Mucosa of descending colon (tissue), 3 donors: ENCODE measurements at regions not wholly inside any gene's neighbourhood (a gene's known extent, or its start where the extent isn't known, plus 50 kb on each side); places are given as distances from the start of the nearest gene placed in this dataset.
A peak's percentile ranks its signal among the peaks of the same experiment; 100 is the strongest.

Source experiments
- ATAC-seq: fragments of 200-7000 bp; cut with Tn5 transposase; one replicate; pipeline ENCODE4 v1.9.1; 2020; ENCODE audit warnings: mild to moderate bottlenecking, moderate library complexity
- DNase-seq, 3 donors: peaks; one replicate each; pipeline ENCODE4 v3.0.0-alpha.2; 2020
- H3K36me3 ChIP-seq: fragments of 200-600 bp; one replicate; pipeline ENCODE4 v1.8.0; 2021; ENCODE audit warnings: low read depth, mild to moderate bottlenecking
- H3K4me1 ChIP-seq: fragments of 200-600 bp; one replicate; pipeline ENCODE4 v1.8.0; 2021; ENCODE audit warnings: low read depth, mild to moderate bottlenecking
- H3K4me3 ChIP-seq: fragments of 200-600 bp; one replicate; pipeline ENCODE4 v1.8.0; 2021; ENCODE audit warnings: mild to moderate bottlenecking
- H3K9me3 ChIP-seq: fragments of 200-600 bp; one replicate; pipeline ENCODE4 v1.8.0; 2021; ENCODE audit warnings: mild to moderate bottlenecking
- intact Hi-C, 2 donors: fragments of 100-400 bp; cut with DNase I in 1 of 2; cut with micrococcal nuclease in 1 of 2; formaldehyde crosslinking; loops; one replicate each; pipeline versions ENCODE4 v1.11.0 to v1.11.1; 2022; cut with DNase I, micrococcal nuclease
- TF ChIP-seq, protein P1 (sequence below): fragments of 200-600 bp; IDR thresholded peaks from one replicate; pipeline ENCODE4 v1.8.0; 2022; ENCODE audit warnings: antibody characterized with exemption, mild to moderate bottlenecking
- donor health status: DM: no; HTN: no; CAD: no; lungs with moderate emphysema.
- donor health status: DM: no; HTN: no; CAD: no.
- donor health status: DM: no; HTN: yes; CAD: no.

DNA sequence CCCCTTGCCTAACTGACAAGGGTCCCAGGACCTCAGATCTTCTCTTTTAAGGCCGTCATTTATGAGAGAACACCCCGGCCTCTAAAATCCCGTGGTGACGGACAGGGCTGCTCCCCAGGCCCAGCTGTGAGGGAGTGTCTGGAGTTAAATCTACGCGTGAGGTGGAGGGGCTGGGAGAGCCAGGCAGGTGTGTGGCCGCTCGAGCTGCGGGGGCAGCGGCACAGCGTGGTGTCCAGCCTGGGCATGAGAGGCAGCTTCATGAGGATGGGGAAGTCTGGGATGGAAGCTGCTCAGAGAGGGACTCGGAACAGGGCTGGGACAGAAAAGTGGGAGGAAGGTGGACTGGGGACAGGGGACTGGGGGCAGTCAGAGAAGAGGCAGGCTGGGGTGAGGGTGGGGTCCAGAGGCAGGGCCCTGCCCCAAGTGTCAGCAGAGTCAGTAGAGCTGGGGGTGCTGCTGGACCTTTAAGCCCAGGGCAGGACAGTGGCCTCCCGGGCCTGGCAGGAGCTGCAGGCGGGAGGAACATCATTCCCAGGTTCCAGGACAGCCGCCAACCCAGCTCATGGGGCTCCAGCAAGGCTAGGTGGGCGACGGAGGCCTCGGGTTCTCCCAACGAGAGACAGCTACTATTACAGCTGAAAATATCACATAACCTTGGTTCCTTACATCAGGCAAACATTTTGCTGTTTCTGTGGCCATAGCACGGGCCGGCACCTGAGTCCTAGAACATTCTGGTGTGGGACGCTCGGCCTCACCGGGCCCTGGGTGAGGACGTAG lies 55.2 kb downstream of the JAKMIP3 start:
- Histone ChIP-seq H3K4me3 (no peak overlapping the region), H3K36me3 (no peaks in the 10 kb centered on the region), H3K4me1 (no peaks in the 10 kb centered on the region), H3K9me3 (no peaks in the 10 kb centered on the region)
- ATAC-seq = no peak
- intact Hi-C loops = no loop called here
- peak in 1 of 3 donors; percentile 28 for DNase-seq
- TF ChIP-seq, protein P1, sequence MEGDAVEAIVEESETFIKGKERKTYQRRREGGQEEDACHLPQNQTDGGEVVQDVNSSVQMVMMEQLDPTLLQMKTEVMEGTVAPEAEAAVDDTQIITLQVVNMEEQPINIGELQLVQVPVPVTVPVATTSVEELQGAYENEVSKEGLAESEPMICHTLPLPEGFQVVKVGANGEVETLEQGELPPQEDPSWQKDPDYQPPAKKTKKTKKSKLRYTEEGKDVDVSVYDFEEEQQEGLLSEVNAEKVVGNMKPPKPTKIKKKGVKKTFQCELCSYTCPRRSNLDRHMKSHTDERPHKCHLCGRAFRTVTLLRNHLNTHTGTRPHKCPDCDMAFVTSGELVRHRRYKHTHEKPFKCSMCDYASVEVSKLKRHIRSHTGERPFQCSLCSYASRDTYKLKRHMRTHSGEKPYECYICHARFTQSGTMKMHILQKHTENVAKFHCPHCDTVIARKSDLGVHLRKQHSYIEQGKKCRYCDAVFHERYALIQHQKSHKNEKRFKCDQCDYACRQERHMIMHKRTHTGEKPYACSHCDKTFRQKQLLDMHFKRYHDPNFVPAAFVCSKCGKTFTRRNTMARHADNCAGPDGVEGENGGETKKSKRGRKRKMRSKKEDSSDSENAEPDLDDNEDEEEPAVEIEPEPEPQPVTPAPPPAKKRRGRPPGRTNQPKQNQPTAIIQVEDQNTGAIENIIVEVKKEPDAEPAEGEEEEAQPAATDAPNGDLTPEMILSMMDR = no peak

DNA sequence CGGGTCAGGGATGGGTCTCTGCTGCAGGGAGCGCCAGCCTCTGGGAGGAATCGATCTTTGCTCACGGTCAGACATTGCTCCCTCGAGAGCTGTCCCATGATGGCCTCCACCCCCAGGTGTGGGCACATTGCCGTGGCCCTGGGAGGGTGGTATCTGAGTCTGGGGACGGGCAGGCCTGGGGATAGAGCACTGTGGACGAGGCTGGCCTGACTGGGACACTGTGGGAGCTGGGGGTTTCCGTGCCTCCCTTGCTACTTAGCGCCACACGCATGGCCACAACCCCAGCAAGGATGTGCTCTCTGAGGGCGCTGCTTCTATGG lies 55.7 kb downstream of the JAKMIP3 start:
- TF ChIP-seq, protein P1 = no peak
- Histone ChIP-seq H3K36me3 (no peaks in the 10 kb centered on the region), H3K4me3 (no peak overlapping the region), H3K4me1 (no peaks in the 10 kb centered on the region), H3K9me3 (no peaks in the 10 kb centered on the region)
- DNase-seq (peak in 1 of 3 donors; percentile 38), ATAC-seq (no peak)
- intact Hi-C loops = no loop called here

DNA sequence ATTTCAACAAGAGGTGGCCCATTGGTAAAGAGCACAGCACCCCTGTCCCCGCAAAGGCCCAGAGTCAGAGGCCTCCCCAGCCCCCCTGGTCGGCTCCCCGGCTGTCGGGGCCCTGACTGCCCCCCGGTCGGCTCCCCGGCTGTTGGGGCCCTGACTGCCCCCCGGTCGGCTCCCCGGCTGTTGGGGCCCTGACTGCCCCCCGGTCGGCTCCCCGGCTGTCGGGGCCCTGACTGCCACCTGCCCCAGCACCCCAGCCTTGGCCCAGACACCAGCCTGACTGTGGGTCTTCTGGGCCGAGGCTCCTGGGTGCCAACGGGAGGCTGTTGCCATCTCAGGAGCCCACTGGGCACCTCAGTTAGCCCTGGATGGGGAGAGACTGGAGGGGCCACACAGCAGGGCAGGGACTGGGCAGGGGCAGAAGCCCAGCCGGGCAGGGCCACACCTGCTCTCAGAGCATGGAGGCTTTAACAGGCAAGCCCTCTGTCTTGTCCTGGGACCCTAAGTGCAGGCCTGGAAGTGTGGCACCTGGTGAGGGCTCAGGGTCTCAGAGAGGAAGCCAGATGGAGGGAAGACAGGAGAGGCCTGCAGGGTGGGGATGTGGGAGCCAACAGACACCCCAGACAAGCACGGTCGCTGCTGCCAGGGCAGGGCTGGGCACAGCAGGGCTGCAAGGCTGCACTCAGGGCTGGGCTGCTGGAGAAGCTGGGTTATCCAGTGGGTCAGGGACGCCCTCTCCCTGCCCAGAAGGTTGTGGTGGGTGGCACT lies 56.5 kb downstream of the JAKMIP3 start:
- Histone ChIP-seq H3K4me3 (no peak overlapping the region), H3K4me1 (no peaks in the 10 kb centered on the region), H3K36me3 (no peaks in the 10 kb centered on the region), H3K9me3 (no peaks in the 10 kb centered on the region)
- DNase-seq (peak in 2 of 3 donors; percentile 5 to 20), ATAC-seq (no peak)
- TF ChIP-seq, protein P1 = no peak
- intact Hi-C loops = no loop called here

DNA sequence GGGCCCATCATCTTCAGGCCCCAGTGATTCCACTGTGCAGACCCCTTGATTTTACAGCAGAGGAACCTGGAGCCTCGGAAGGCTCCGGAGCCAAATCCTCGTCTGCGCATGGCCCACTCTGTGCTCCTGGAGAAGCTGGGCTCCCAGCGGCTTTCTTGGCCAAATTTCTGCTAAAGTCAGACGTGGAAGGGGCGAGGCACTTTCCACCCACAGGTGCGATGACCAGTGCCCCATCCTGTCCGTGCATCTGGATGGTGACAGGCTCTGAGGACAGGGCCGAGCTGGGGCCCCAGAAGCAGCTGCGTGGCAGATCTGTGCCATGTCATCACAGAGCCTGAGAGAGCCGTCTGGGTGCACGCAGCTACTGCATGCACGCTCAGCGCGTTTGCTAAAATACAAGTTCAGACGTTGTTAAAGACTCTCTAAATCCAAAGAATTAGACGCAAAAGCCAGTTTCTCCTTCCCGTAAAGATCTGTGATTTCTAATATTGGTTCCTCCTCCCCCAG lies 57.2 kb downstream of the JAKMIP3 start:
- Histone ChIP-seq H3K9me3 (no peaks in the 10 kb centered on the region), H3K4me3 (no peak overlapping the region), H3K4me1 (no peaks in the 10 kb centered on the region), H3K36me3 (no peaks in the 10 kb centered on the region)
- intact Hi-C loops = no loop called here
- ATAC-seq (no peak), DNase-seq (peak in 2 of 3 donors; percentile 2 to 24)
- TF ChIP-seq, protein P1 = no peak

DNA sequence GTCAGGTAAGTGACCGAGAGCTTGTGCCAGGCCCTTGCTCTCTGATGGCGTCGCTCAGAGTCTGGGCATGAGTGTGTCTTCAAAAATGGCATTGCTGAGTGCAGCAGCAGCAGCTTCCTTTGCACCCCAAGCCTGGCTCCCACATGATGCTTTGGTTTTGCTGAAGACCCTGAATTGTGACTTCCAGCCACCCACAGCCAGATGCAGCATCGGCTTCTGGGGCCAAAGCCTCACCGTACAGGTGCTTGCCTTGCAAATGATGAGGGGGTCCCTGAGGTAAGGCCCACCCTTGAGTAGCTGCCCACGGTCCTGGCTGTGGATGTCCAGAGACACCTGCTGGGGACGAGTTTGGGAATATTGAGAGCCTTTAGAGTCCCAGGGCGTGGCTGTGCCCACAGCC lies 57.9 kb downstream of the JAKMIP3 start:
- intact Hi-C loops = no loop called here
- no peaks in the 10 kb centered on the region for H3K4me1 ChIP-seq
- H3K9me3 ChIP-seq = no peaks in the 10 kb centered on the region
- TF ChIP-seq, protein P1 = no peak
- H3K4me3 ChIP-seq = no peak overlapping the region
- no peaks in the 10 kb centered on the region for H3K36me3 ChIP-seq
- DNase-seq (peak in 2 of 3 donors; percentile 7 to 11), ATAC-seq (no peak)
